CD1c-positive myeloid dendritic cell (primary cell): ENCODE measurements at regions not wholly inside any gene's neighbourhood (a gene's known extent, or its start where the extent isn't known, plus 50 kb on each side); places are given as distances from the start of the nearest gene placed in this dataset.

Experiments used
- DNase-seq: peaks from one replicate; pipeline ENCODE4 v3.0.0-alpha.2; 2016; ENCODE audit errors: extremely low spot score

DNA sequence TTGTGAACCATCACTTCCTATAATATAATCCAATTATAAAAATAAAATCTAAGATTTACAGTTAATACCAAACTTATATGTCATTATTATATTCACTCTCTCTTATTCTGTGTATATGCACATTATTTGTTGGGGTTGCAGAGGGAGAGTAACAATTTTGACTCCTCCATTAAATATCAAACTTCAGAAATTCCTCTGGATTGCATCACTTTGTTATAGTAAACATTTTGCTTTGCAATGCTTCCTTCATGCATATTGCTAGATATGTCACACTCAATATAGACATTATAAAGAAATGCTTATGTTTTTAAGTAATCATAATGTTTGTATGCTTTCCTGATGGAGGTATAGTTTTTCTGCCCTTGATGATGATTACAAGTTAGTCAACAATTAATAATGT lies 999.0 kb upstream of the ADGRL2 start:
- DNase-seq = no peak

DNA sequence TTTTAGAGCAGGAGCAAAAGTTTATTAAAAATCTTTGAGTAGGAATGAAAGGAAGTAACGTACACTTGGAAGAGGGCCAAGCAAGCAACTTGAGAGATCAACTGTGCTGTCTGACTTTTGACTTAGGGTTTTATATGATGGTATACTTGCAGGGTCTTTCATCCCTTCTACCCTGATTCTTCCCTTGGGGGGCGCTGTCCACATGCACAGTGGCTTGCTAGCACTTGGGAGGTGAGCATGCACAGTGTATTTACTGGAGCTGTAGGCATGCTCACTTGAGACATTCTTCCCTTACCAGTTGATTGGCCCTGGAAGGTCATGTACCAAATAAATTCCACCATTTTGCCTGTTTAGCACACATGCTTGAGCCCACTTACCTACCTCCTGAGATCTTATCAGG lies 1001.3 kb upstream of the ADGRL2 start:
- no peak for DNase-seq

DNA sequence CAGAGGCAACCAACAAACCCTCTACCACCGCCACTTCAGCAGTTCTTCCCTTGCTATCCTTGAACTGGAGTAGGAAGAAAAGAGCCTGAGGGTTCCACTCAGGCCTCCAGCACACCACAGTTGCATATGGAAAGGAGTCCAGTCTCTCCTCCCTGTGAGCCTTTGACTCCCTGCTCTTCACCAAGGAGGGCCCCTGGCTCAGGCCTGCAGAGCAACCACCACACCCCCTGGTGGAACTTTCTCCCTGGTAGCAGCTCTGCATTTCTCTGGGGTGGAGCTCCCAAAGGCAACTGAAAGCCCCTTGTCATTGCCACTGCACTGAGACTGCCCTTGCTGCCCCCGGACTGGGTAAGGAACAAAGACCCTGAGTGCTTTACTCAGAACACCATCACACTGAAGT lies 1021.5 kb upstream of the ADGRL2 start:
- DNase-seq = no peak

DNA sequence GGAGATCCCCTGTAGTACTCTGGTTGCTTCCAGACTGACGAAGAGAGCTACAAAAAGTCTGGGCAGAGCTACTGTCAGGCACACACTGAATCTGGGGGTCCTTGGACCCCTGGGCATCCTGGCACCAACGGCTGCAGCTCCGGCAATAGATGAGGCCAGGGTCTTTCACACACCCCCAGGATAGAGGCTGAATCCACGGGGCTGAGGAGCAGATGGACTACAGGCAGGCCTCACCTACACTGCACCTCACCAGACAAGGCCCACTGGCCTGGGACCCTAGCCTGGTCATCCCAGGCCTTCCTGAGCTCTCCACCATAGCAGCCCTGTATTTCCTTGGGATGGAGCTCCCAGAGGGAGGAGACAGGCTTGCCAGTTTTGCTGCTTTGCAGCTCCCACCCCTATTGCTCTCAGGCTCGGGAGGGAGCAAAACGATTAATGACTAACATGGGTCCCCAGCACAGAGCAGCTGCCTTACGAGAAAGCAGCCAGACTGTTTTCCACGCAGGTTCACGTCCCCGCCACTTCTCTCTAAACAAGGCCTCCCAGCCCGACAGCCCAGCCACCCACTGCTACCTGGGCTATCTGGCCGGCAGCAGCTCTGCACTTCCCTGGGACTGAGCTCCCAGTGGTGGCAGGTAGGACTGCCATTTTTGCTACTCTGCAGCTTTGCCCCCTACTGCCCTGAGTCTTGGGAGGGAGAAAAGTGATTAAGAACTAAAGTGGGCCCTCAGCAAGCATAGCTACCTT lies 1022.5 kb upstream of the ADGRL2 start:
- no peak for DNase-seq

DNA sequence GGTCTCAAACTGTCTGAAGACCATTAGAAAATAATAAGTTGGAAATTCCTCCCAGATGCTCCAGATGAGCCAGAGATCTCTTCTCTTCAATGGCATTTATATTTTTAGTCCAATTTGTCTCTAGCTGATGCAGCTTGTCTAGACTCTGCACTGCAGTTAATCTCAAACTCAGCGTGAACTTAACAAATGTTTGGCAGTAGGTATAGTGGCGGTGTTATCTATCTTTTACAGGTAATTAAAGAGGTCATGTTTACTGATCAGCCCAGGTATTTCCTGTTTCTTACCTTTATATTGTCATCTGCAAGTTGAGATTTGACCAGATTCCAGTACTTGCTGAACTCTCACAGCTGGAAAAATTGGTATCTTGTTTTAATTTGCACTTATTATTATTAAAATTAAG lies 1024.5 kb upstream of the ADGRL2 start:
- no peak for DNase-seq

DNA sequence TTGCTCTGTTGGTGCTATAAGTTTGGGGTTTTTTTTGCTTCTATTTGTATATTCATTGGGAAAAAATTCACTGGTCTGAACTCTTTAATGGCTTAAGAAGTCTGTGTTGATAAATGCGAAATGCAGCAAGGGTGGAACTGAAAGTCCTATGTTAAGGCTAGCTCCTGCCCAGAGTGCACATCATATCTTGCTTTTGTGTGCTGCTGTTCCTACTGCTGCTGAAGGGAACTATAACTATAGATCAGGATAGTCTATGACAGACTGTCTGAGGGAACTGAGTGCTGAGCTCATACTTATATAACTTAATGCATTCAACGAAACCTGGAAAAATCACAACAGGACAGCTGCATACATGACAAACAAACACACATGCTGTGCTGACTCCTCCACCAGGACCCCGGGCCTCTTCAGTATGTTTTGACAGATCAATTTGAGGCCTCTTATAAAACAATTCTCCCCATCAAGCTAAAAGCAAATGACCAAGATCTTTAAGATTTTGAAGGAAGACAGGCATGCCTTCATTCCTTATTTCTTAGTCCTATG lies 1031.5 kb upstream of the ADGRL2 start:
- DNase-seq = no peak

DNA sequence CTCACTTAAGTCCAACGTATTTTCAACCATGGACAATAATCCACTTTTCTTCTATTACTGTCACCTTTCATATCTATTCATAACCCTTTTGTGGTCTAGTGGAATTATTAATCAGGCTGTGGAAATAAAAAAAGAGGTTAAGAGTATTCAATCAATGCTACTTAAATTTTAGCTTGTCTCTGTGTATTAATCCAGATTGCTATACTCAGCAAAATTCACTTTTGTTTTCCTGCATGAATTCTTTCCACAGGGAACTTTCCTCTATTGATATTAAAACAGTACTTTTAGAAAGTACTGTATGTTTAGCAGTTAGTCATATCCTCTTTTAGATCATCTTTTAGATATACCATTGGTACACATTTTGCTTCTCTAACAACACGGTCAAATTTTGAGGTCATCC lies 1033.0 kb upstream of the ADGRL2 start:
- no peak for DNase-seq

DNA sequence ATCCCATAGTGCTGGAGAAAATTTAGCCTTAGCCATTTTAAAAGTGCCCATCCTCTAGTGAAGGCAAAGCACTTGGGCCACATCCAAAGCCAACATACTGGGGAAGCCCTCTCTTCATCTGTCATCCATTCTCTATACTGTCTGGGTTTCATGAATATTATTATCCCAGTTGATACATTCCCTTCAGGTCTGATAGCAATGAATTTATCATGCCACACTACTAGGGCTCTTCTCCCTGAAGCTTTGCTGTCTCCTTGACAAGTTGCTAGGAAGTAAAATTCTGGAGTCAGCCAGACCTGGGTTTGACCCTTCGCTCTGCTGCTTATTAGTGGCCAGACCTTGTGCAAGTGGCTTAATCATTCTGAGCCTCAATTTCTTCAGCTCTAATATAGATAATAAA lies 1041.4 kb upstream of the ADGRL2 start:
- no peak for DNase-seq

DNA sequence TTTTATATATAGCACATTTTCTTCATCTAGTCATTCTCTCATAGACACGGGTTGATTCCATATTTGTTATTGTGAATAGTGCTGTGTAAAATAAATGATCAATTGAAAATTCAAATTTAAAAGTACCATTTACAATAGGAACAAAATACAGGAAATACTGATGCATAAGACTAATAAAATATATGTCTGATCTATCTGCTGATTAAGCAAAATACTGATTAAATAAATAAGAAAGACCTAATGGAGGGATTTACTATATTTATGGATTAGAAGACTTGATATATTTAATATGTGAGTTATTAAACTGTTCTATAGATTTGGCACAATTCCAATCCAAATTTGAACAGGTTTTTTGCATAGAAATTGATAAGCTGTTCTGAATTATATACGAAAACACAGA lies 1044.8 kb upstream of the ADGRL2 start:
- DNase-seq = no peak

DNA sequence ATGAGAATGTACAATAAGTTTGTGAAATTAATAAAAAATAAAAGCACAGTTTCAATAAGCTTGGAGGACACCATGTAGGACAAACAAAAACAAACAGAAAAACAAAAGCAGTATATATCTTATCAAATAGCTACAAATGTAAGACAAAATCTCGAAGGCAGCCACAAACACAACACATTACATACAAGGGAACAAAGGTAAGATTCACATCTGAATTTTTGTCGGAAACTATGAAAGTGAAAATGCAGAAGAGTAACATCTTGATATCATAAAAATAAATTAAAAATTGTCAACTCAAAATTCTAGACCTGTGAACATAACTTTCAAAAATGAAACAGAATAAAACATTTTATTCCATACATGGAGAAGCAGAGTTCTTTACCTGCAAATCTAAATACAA lies 1049.5 kb upstream of the ADGRL2 start:
- no peak for DNase-seq

DNA sequence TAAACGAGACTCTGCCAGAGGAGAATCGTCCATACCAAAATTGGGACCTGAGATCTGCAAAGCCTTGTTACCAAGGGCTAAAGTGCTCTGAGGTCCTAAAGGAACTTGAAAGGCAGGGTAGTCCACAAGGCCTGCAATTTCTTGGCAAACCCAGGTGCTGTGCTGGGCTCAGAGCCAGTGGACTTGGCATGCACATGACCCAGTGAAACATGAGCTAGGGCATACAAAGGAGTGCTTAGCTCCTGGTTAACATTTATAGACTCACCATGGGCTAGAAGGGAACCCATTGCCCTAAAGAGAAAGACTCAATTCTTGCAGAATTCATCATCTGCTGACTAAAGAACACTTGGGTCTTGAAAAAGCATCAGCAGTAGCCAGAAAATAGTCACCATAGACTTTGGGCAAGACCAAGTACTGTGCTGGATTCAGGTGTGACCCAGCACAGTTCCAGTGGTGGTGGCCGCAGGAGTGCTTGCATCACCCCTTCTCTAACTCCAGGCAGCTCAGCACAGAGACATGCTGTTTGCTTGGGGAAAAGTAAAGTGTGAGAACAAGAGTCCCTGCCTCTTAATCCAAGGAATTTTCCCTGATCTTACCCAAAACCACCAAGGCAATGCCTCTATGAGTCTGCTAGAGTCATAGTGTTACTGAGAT lies 1069.4 kb upstream of the ADGRL2 start:
- no peak for DNase-seq

DNA sequence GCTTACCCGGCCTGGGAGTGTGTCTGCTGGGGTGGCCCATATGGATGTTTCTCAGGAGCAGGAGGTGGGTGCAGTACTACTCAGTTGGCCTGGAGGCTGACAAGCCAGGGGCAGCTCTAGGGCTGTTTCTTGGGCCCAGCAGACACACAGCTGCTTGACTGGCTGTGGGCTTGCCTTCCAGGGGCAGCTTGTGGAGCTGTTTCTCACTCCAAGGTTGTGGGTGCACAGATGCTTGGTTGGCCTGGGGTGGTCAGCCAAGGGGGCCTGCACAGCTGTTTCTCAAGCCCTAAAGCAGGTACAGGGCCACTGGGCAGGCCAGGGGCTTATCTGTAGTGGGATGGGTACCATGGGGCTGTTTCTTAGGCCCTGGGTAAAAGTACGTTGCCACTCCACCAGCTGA lies 1078.1 kb upstream of the ADGRL2 start:
- no peak for DNase-seq

DNA sequence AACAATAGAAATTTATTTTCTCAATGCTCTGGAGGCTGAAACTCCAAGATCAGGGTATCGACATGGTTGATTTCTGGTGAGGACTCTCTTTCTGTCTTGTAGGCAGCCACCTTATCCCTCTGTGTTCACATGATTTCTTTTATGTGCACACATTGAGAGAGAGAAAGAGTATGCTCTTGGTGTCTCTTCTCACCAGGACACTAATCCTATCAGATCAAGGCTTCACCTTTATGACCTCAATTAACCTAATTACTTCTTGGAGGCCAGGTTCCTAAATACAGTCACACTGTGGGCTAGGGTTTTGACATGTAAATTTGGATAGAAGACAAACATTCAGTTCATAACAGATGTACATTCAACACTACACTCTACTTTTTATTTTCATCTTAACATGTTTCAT lies 1094.2 kb upstream of the ADGRL2 start:
- no peak for DNase-seq

DNA sequence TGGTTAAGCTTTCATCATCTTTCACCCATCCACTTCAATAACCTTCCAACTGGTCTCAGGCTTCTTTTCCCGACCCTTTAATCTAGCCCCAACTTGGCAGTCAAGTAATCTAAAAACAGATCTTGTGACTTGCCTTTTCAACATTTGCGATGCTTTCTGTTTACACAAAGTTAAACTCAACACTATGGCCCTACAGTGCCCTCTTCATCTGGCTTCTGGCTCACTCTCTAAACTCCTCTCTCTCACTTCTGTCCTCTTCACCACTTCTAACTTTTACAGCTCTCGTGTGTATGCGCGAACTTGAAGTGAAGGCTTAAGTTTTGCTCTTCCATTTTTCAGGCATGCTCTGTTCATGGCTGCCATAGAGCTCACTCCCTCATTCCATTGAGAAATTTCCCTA lies 1122.3 kb upstream of the ADGRL2 start:
- no peak for DNase-seq

DNA sequence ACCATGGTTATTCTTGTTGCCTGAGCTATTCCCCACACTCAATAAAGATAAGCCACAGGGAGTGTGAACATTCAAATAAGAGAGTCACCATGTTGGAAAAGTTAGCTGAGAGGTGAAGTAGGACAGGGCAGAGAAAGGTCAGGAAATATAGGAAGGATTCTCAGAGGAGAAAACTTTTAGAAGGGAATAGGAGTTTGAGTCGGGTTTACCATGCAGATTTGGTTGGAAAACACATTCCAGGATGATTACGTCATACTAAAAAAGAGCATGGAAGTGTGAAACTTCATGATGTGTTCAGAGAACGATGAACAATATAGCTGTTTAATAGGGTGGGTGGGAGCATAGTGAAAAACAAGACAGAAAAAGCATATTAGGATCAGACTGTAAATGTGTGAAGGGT lies 1125.3 kb upstream of the ADGRL2 start:
- DNase-seq = no peak

DNA sequence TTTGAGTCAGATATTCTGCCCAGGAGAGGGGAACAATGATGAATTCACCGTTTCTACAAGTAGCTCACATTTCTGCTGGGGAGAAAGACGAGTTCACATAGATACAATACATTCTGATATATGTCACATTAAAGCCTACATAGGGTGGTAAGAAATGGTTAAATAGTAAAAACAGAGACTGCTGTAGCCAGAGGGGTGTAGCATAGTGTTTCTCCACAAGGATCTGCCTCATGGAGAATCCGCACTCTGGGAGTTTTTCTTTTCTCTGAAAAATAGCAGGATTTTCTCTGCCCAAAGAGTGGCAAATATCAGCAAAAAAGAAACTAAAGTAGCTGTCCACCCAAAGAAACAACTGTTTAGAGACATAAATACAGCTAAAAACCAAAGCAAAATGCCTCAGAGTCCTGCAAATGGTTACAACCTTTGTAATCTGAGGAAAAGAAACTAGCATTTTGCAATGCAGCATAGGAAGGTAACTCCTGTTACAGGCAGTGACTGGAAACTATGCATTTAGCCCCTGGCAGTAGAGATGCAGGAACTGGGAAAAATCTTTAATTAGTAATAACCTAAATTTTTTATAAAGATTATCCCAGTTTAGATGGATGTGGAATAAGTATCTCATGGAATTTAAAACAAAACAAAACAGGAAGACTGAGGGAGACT lies 1126.7 kb upstream of the ADGRL2 start:
- DNase-seq = no peak

DNA sequence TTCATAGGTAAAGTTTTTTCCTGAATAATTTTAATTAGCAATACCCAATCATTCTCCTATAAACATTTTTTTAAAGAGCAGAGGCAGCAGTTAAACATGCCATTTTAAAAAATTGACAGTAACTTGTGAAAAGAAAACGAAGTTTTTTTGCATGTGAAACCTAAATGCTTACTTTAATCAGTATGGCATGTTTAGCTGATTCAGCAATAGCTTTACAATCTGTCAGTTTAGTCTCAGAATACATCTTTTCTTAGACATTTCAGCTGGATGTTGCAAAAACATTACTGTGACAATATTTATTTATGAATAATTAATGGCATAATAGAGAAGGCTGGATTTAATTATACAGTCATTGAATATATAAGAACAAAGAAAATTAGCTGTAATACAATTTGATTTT lies 1132.4 kb upstream of the ADGRL2 start:
- DNase-seq = no peak

DNA sequence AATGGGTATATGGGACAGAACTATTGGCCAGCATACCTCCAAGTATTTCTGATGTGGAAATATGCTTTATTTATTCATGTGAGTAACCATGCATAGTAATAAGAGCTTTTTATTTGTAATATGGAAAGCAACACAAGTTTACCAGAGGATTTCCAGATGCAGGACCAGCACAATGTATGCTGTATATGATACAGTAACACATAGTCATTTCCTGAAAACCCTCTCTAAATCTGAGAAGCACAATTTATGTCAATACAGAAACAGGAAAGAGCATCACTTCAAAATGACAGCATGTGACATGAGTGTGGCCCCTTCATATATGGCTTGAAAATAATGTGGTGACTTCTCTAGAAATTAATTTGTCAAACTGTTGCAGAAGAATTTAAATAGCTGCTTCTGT lies 1134.7 kb upstream of the ADGRL2 start:
- no peak for DNase-seq

DNA sequence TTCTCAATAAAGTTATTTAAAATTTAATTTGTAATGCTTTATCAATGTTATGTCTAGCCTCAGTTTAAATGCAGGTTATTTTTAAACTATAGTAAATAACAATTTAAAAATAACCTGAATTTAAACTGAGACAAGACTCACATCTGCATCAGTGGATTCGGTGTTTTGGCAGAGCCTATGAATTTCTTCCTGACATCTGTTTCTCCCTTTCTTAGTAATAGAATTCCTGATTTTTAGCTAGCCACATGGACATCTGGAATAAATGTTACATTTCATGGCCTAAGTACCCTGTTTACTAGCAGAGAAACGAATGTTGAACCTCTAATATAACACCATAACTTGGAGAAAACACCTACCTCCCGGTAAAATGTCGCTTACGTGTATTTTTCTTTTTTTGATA lies 1141.6 kb upstream of the ADGRL2 start:
- DNase-seq = no peak

DNA sequence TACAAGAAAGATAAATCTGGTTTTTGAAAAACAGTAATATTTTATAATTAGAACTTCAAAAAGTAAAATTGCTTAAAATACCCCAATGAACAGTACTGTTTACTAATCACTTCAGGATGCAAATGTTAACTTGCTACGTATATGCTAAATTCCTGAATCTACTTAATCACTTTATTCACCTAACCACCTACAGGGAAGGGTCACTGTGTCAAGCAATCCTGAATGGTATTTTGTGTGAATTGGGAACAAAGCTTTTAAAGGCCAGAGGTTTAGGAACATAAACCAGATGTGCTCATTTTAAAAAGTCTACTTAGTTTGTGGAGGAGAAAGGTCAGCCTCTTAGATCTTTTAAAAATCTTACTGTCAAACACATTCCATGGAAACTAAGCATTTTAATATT lies 1143.0 kb upstream of the ADGRL2 start:
- no peak for DNase-seq

DNA sequence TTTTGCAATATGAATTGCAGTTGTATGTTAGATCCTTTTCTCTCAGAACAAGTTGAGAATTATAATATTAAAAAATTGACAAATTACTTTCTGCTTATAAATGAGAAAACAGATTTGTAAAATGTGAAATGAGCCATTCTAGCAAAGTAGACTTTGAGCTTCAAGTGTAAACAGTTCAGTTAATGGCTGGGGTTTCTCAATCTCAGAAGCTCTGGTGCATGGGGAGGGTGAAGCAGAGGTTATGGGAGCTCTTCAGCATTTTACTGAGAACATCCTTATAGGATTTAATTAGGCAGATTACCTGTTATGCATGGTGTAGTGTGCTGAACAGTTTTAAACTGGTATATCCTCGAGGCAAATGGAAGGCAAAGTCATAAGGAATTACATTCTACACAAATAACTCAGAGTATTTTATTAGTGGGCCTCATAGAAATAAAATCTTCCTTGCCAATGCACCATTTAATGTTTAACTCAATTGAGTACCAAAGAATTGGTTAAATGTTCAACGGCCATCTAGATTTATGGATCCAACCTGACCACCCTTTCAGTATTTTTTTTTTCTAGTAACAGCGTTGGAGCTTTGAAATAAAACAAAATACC lies 1143.6 kb upstream of the ADGRL2 start:
- no peak for DNase-seq

DNA sequence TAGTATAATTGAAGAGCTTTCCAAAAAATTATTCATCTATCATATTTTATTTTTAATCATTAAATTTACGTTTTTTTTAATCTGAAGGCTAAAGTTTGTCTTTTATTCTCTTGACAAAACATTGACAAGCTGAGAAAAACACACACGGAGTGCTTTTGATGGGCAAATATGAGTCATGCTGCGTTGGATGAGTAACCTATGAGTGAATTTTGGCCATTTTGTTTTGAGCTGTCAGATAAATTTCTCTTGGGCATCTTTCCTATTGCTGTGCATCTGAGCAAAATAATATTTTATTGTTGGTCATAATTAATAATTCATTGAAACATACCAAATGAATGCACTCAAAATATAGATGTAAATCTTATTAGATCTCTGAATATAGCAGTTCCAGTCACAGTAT lies 1144.1 kb upstream of the ADGRL2 start:
- no peak for DNase-seq
